Pancreas (tissue), 10 donors: ENCODE measurements at regions not wholly inside any gene's neighbourhood (a gene's known extent, or its start where the extent isn't known, plus 50 kb on each side); places are given as distances from the start of the nearest gene placed in this dataset.

Experiments used
- ATAC-seq, 4 donors: fragments of 200-7000 bp; cut with Tn5 transposase; one replicate each; pipeline versions ENCODE4 v1.8.0 to v1.9.1; 2020; ENCODE audit warnings: mild to moderate bottlenecking in 4 of 4, moderate library complexity in 4 of 4
- DNase-seq, 6 donors: peaks; one replicate each; pipeline ENCODE4 v3.0.0-alpha.2; 2020
- FAIRE-seq: peaks from 2 replicates; lab custom pipeline; 2012; peaks lifted over from hg19 to GRCh38; lab: Jason Lieb, UNC
- H3K27ac ChIP-seq, 4 donors: fragments of 200-600 bp; sonication (generic); 1 replicate in 3 of 4; 2 replicates in 1 of 4; pipeline versions ENCODE4 v1.5.0 to v1.8.0; 2020
- H3K27me3 ChIP-seq, 4 donors: fragments of 200-600 bp; one replicate each; pipeline ENCODE4 v1.8.0; 2021
- H3K36me3 ChIP-seq, 3 donors: fragments of 200-600 bp; sonication (generic) in 1 of 3; one replicate each; pipeline versions ENCODE4 v1.5.0 to v1.8.0; 2020 to 2021
- H3K4me1 ChIP-seq, 3 donors: fragments of 200-600 bp; one replicate each; pipeline ENCODE4 v1.8.0; 2021
- H3K4me3 ChIP-seq, 4 donors: fragments of 200-600 bp; sonication (generic) in 2 of 4; one replicate each; pipeline versions ENCODE4 v1.5.0 to v1.8.0; 2020 to 2021
- H3K9me3 ChIP-seq, 4 donors: fragments of 200-600 bp; one replicate each; pipeline ENCODE4 v1.8.0; 2021
- WGBS, 2 donors: extraction: QIAGEN DNeasy Blood & Tissue Kit; methylation state at CpG; one replicate each; pipeline ENCODE4 v1.1.7; 2013; 5-methylcytosine and 5-hydroxymethylcytosine counted together
- intact Hi-C, 3 donors: fragments of 100-400 bp; cut with DNase I; formaldehyde crosslinking; loops; one replicate each; pipeline versions ENCODE4 v1.11.1 to v1.14.2; 2022
- TF ChIP-seq, protein P1 (sequence below), 4 donors: fragments of 200-600 bp; sonication (generic) in 3 of 4; IDR thresholded peaks; one replicate each; pipeline versions ENCODE4 v1.5.0 to v1.8.0; 2021; ENCODE audit warnings: antibody characterized with exemption in 4 of 4
- donor health status: healthy with polysubstance abuse.
- donor health status: DM: no; HTN: no; CAD: no; lungs with moderate emphysema.
- donor health status: DM: no; HTN: no; CAD: no.
- donor health status: control.
- donor health status: control.
- donor health status: Bipolar disorder and iron deficiency.
- donor health status: DM: yes; HTN: yes; CAD: no.
- donor health status: DM: no; HTN: no; CAD: no.
- donor health status: DM: no; HTN: no; CAD: no.
- donor health status: DM: yes; HTN: yes; CAD: no.

DNA sequence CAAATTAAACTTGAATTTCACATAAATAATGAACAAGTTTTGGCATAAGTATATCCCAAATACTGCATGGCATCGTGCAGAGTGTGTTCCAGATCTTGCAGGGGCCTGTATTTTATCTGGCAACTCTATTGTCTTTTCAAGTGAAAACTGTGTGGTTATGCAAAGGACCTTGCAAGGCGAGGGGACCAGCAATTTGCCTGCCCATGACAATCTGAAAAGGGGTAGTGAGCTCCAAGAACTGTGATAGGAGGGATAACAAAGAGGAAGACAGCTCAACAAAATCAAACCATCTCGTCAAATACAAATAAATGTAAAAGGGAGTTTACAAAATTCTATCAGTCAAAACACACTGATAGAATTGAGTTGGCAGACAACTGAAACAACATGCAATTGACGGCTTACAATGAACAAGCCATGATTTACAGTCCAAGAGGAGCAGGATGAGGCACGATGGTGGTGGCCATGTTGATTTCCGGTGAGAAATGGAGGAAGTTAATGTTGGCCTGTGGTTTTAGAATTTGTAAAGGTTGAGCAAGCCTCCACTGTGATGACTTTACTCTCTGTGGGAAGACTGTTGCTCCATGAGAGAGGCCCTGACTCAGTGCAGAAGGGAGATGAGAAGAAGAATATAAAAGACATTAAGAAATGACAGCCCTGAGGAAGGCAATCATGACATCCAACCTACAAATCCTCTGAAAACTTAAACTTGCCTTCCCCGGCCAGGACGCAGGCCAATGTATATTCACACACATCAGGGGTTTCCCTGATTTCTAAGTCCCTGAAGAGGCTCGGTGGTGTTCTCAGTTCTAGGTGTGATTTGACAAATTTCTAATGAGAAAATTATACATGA lies 132.2 kb downstream of the ADSS2 start:
- no peaks in the 10 kb centered on the region for H3K36me3 ChIP-seq
- H3K4me1 ChIP-seq: peaks cover 0 to 15% (median 10%) of the 10 kb centered on the region in 3 donors
- ATAC-seq (peak in 2 of 4 donors; percentile 17 to 48), FAIRE-seq (no peak), DNase-seq (no peak)
- TF ChIP-seq, protein P1, sequence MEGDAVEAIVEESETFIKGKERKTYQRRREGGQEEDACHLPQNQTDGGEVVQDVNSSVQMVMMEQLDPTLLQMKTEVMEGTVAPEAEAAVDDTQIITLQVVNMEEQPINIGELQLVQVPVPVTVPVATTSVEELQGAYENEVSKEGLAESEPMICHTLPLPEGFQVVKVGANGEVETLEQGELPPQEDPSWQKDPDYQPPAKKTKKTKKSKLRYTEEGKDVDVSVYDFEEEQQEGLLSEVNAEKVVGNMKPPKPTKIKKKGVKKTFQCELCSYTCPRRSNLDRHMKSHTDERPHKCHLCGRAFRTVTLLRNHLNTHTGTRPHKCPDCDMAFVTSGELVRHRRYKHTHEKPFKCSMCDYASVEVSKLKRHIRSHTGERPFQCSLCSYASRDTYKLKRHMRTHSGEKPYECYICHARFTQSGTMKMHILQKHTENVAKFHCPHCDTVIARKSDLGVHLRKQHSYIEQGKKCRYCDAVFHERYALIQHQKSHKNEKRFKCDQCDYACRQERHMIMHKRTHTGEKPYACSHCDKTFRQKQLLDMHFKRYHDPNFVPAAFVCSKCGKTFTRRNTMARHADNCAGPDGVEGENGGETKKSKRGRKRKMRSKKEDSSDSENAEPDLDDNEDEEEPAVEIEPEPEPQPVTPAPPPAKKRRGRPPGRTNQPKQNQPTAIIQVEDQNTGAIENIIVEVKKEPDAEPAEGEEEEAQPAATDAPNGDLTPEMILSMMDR (IDR thresholded peaks at IDR 0.05): no peak
- no peak overlapping the region for H3K4me3 ChIP-seq
- peak overlapping the region in 2 of 4 donors; percentile 30 to 60 for H3K27ac ChIP-seq
- no peaks in the 10 kb centered on the region for H3K9me3 ChIP-seq
- 75 to 84% methylated on average over 9 of the region's 9 CpGs for WGBS, 2 donors
- intact Hi-C loops: no loop called here
- no peaks in the 10 kb centered on the region for H3K27me3 ChIP-seq

DNA sequence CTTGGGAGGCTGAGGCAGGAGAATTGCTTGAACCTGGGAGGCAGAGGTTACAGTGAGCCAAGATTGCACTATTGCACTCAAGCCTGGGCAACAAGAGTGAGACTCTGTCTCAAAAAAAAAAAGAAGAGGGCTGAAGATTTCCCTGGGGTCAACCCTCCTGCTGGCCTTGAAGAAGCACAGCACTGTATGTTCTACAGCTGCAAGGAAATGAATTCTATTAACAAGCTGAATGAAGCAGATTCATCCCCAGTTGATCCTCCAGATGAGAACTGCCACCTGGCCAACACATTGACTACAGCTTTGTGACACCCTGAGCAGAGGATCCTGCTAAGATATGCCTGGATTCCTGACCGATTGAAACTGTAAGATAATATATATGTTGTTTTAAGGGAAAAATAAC lies 129.5 kb downstream of the ADSS2 start:
- intact Hi-C loops: no loop called here
- FAIRE-seq: no peak

DNA sequence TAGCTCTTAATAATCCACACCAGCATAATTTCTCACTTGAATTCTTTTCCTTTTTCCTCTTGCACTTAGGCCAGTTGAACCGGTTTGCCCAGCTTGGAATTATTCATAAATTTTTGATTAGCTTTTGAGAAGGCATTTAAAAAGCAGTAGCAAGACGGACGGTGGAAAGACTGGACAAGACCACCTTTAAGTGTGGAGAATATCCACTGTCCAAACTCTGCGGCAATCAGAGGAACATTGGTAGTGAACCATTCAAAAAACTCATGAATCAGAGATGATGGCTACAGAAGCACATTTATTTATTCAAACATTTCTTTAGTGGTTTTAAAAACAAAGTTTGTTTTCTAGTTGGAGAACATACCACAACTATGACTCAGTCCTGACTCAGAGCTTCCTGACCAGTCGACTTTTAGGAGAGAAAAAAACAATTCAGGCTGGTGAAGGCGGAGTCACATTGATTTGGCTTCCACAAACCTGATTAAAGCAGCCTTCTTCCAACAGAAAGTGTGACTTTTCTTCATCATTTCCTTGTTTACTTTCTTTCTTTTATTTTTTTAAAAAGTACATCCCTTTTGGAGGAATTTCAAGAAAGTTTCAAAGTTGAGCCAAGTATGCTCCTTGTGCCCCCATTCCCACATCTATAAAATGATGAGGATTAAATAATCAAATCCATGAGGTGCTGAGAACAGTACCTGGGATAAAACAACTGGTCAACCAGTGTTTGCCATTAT lies 128.8 kb downstream of the ADSS2 start:
- Histone ChIP-seq H3K36me3 (no peaks in the 10 kb centered on the region), H3K27me3 (no peaks in the 10 kb centered on the region), H3K4me3 (peak overlapping the region in 1 of 4 donors; percentile 14), H3K9me3 (no peaks in the 10 kb centered on the region), H3K27ac (peak overlapping the region; percentile 40 to 90 (median 79)), H3K4me1 (peaks cover 0 to 15% (median 10%) of the 10 kb centered on the region in 3 donors)
- TF ChIP-seq, protein P1 (IDR thresholded peaks at IDR 0.05): no peak
- 20 to 24% methylated on average over 6 of the region's 6 CpGs for WGBS, 2 donors
- FAIRE-seq (no peak), DNase-seq (peak in 3 of 6 donors; percentile 39 to 78 (median 63)), ATAC-seq (peak; percentile 90 to 95 (median 94))
- intact Hi-C loops: no loop called here

More for the DNA sequence above, 129.5 kb downstream of the ADSS2 start:
- no peaks in the 10 kb centered on the region for H3K36me3 ChIP-seq
- H3K4me3 ChIP-seq: no peak overlapping the region
- TF ChIP-seq, protein P1 (IDR thresholded peaks at IDR 0.05): no peak
- 54 to 86% methylated on average over 1 of the region's 1 CpG for WGBS, 2 donors
- no peaks in the 10 kb centered on the region for H3K9me3 ChIP-seq
- DNase-seq (no peak), ATAC-seq (peak in 1 of 4 donors; percentile 8)
- peaks cover 0 to 15% (median 10%) of the 10 kb centered on the region in 3 donors for H3K4me1 ChIP-seq
- H3K27me3 ChIP-seq: no peaks in the 10 kb centered on the region
- H3K27ac ChIP-seq: peak overlapping the region; percentile 40 to 90 (median 79)

DNA sequence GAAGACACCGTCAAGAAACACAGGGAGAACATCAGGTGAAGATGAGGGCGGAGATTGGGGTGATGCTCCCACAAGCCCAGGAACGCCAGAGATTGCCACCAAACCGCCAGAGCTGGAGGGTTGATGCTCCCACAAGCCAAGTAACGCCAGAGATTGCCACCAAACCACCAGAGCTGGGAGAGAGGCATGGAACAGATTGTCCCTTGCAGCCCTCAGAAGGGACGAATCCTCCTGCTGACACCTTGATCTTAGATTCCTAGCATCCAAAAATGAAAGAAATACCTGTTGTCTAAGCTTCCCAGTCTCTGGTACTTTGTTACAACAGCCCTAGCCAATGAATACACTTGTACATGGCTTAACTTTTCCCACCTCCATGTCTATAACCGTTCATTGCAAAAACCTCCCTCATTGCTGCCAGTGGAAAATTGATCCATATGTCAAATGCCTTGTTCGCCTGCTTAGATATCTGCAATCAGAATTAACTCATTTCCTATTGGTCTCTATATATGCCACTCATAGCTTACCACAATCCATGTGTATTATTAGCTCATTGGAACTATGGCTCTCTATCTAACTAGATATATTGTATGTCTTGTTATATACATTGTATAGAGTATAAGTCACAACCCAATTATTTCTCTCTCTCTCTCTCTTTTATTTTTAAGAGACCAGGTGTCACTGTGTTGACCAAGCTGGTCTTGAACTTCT lies 127.4 kb downstream of the ADSS2 start:
- no peak for FAIRE-seq
- no peaks in the 10 kb centered on the region for H3K27me3 ChIP-seq
- no peak for DNase-seq
- H3K27ac ChIP-seq: peak overlapping the region in 2 of 4 donors; percentile 89 to 90
- 81 to 82% methylated on average over 8 of the region's 8 CpGs for WGBS, 2 donors
- no peaks in the 10 kb centered on the region for H3K9me3 ChIP-seq
- no peaks in the 10 kb centered on the region for H3K36me3 ChIP-seq
- TF ChIP-seq, protein P1 (IDR thresholded peaks at IDR 0.05): no peak
- intact Hi-C loops: no loop called here
- no peak overlapping the region for H3K4me3 ChIP-seq
- H3K4me1 ChIP-seq: peaks cover 0 to 15% (median 10%) of the 10 kb centered on the region in 3 donors
- no peak for ATAC-seq
